ENCODE measurements at regions not wholly inside any gene's neighbourhood (a gene's known extent, or its start where the extent isn't known, plus 50 kb on each side); places are given as distances from the start of the nearest gene placed in this dataset.

DNA sequence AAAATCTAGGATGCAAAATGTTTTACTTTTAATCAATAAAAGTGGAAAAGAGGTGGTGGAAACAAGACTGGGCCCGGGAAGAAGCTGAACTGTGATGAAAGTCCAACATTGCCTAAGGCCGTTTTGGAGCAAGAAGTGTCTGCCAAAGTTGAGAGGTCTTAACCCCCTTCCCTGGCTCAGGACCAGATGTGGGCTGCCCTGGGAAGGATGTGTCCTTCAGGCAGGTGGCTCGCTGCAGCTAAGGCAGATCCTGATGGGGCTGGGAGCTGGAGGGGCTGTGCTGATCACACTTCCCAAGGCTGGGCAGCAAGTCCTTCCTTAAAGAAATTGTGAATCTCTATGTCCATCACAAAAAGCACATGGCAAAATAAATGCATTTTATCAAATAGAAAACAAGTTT is 581.6 kb downstream of the GALC start:
- WGBS, 2 experiments (ENCODE audit: insufficient coverage in 1 of 2, insufficient read length in 1 of 2), result 78 to 84% methylated on average over 3 of the region's 3 CpGs
- Histone ChIP-seq H3K27ac (ENCODE audit: low read depth, low read length) (no peak overlapping the region), H3K36me3 (ENCODE audit: control insufficient read depth, insufficient read depth, low read length) (no peaks in the 10 kb centered on the region), H3K9ac (ENCODE audit: extremely low read depth, low read length, poor library complexity, severe bottlenecking) (no peak overlapping the region), H3K4me3 (ENCODE audit: low read length) (no peak overlapping the region), H3K4me1 (ENCODE audit: control insufficient read depth, insufficient read depth, low read length) (peaks cover 23% of the 10 kb centered on the region), H3K9me3 (ENCODE audit: control insufficient read depth, low read length) (peaks cover 8% of the 10 kb centered on the region), H3K27me3 (ENCODE audit: control insufficient read depth, insufficient read depth, low read length, poor library complexity, severe bottlenecking) (no peaks in the 10 kb centered on the region)
- no peak for DNase-seq
- Mint-ChIP-seq H3K9me3 (peaks cover 11% of the 10 kb centered on the region), H3K4me1 (peaks cover 28% of the 10 kb centered on the region), H3K27me3 (ENCODE audit: insufficient read depth) (no peaks in the 10 kb centered on the region), H3K36me3 (ENCODE audit: low read depth) (peaks cover 3% of the 10 kb centered on the region), H3K27ac (no peak overlapping the region), H3K4me3 (no peak overlapping the region)
- TF ChIP-seq, protein P1, sequence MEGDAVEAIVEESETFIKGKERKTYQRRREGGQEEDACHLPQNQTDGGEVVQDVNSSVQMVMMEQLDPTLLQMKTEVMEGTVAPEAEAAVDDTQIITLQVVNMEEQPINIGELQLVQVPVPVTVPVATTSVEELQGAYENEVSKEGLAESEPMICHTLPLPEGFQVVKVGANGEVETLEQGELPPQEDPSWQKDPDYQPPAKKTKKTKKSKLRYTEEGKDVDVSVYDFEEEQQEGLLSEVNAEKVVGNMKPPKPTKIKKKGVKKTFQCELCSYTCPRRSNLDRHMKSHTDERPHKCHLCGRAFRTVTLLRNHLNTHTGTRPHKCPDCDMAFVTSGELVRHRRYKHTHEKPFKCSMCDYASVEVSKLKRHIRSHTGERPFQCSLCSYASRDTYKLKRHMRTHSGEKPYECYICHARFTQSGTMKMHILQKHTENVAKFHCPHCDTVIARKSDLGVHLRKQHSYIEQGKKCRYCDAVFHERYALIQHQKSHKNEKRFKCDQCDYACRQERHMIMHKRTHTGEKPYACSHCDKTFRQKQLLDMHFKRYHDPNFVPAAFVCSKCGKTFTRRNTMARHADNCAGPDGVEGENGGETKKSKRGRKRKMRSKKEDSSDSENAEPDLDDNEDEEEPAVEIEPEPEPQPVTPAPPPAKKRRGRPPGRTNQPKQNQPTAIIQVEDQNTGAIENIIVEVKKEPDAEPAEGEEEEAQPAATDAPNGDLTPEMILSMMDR (conservative IDR thresholded peaks at IDR 0.05), result no peak

DNA sequence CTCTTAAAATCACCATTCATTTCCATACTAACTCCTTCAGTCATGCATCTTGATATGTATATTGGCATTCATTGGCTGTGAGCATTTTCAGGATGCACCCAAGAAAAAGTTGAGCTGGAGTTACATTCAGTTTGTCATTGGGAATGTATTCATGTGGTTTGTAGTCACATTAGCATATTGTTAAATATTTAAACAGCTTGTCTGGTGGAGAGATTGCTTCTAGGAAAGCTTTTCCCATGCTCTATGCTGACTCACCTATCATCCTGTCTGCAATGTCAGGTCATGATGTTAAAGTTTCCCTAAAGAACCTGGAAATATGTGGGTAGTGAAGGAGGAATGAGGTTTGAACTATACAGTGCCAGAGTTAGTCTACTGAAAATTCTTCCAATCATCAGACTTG is 583.6 kb downstream of the GALC start:
- TF ChIP-seq, protein P1 (conservative IDR thresholded peaks at IDR 0.05), result no peak
- Histone ChIP-seq H3K4me1 (ENCODE audit: control insufficient read depth, insufficient read depth, low read length) (peaks cover 29% of the 10 kb centered on the region), H3K9me3 (ENCODE audit: control insufficient read depth, low read length) (peaks cover 8% of the 10 kb centered on the region), H3K36me3 (ENCODE audit: control insufficient read depth, insufficient read depth, low read length) (no peaks in the 10 kb centered on the region), H3K27me3 (ENCODE audit: control insufficient read depth, insufficient read depth, low read length, poor library complexity, severe bottlenecking) (no peaks in the 10 kb centered on the region), H3K4me3 (ENCODE audit: low read length) (peak overlapping the region; percentile 28), H3K27ac (ENCODE audit: low read depth, low read length) (no peak overlapping the region), H3K9ac (ENCODE audit: extremely low read depth, low read length, poor library complexity, severe bottlenecking) (no peak overlapping the region)
- H3K4me1 Mint-ChIP-seq, result peaks cover 41% of the 10 kb centered on the region
- H3K4me3 Mint-ChIP-seq, result no peak overlapping the region
- peaks cover 2% of the 10 kb centered on the region for H3K9me3 Mint-ChIP-seq
- no peak for DNase-seq
- no peaks in the 10 kb centered on the region for H3K27me3 Mint-ChIP-seq (ENCODE audit: insufficient read depth)
- H3K27ac Mint-ChIP-seq, result no peak overlapping the region
- peaks cover 2% of the 10 kb centered on the region for H3K36me3 Mint-ChIP-seq (ENCODE audit: low read depth)

DNA sequence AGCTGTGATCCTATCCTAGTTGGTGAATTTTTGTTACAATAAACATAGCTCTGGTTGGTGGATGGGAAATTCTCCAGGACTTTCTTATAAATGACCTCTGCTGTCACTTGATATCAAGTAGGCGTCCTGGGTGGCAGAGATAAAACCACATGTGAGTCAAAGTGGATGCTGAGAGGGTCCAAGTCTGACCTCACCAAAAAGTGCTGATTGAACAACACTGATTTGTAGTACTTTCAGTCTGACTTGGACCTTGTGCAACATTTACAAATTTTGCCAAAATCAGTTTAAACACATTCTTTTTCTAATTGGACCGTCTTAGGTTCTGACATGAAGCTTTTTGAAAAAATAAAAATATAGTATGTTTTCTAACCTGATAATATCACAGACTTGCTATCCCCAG is 585.6 kb downstream of the GALC start:
- H3K4me1 ChIP-seq (ENCODE audit: control insufficient read depth, insufficient read depth, low read length), result peaks cover 29% of the 10 kb centered on the region
- Mint-ChIP-seq H3K27me3 (ENCODE audit: insufficient read depth) (no peaks in the 10 kb centered on the region), H3K27ac (peak overlapping the region; percentile 23), H3K4me3 (no peak overlapping the region), H3K4me1 (peaks cover 41% of the 10 kb centered on the region), H3K9me3 (no peaks in the 10 kb centered on the region), H3K36me3 (ENCODE audit: low read depth) (peaks cover 3% of the 10 kb centered on the region)
- H3K36me3 ChIP-seq (ENCODE audit: control insufficient read depth, insufficient read depth, low read length), result no peaks in the 10 kb centered on the region
- H3K4me3 ChIP-seq (ENCODE audit: low read length), result no peak overlapping the region
- DNase-seq, result no peak
- TF ChIP-seq, protein P1 (conservative IDR thresholded peaks at IDR 0.05), result no peak
- no peak overlapping the region for H3K27ac ChIP-seq (ENCODE audit: low read depth, low read length)
- 86 to 100% methylated on average over 1 to 2 of the region's 2 CpGs for WGBS, 2 experiments (ENCODE audit: insufficient coverage in 1 of 2, insufficient read length in 1 of 2)
- H3K27me3 ChIP-seq (ENCODE audit: control insufficient read depth, insufficient read depth, low read length, poor library complexity, severe bottlenecking), result no peaks in the 10 kb centered on the region
- no peaks in the 10 kb centered on the region for H3K9me3 ChIP-seq (ENCODE audit: control insufficient read depth, low read length)
- H3K9ac ChIP-seq (ENCODE audit: extremely low read depth, low read length, poor library complexity, severe bottlenecking), result no peak overlapping the region

Measured in endodermal cell (in vitro differentiated cells).